CD14-positive monocyte (primary cell): ENCODE measurements at regions not wholly inside any gene's neighbourhood (a gene's known extent, or its start where the extent isn't known, plus 50 kb on each side); places are given as distances from the start of the nearest gene placed in this dataset.

ENCODE experiments used
- DNase-seq, 3 donors: peaks; one replicate each; pipeline ENCODE4 v3.0.0-alpha.2; 2011 to 2022
- H2AFZ ChIP-seq: 2 replicates; pipeline ENCODE4 v1.6.0; 2012; ENCODE audit warnings: mild to moderate bottlenecking, low read depth, low read length, inconsistent platforms; ENCODE audit not compliant: insufficient read depth, poor library complexity, severe bottlenecking
- H3K27ac ChIP-seq, 2 donors: 1 replicate in 1 of 2; 2 replicates in 1 of 2; pipeline ENCODE4 v1.5.1; 2012 to 2013; ENCODE audit warnings: low read length in 2 of 2, control low read depth in 1 of 2, inconsistent platforms in 1 of 2, low read depth in 1 of 2, mild to moderate bottlenecking in 1 of 2
- H3K27me3 ChIP-seq, 2 donors: one replicate each; pipeline versions ENCODE4 v1.6.0 to v1.6.1; 2011 to 2013; ENCODE audit warnings: low read length in 2 of 2; ENCODE audit not compliant: control insufficient read depth in 2 of 2, insufficient read depth in 2 of 2
- H3K36me3 ChIP-seq, 2 donors: replicated peaks in 1 of 2; 1 replicate in 1 of 2; 2 replicates in 1 of 2; pipeline versions ENCODE4 v1.5.1 to v1.6.1; 2012 to 2013; ENCODE audit warnings: low read length in 2 of 2, control low read depth in 1 of 2, inconsistent platforms in 1 of 2, mild to moderate bottlenecking in 1 of 2; ENCODE audit not compliant: insufficient read depth in 2 of 2, control insufficient read depth in 1 of 2
- H3K4me1 ChIP-seq, 2 donors: 1 replicate in 1 of 2; 2 replicates in 1 of 2; pipeline versions ENCODE4 v1.5.1 to v1.6.1; 2012 to 2013; ENCODE audit warnings: low read length in 2 of 2, control low read depth in 1 of 2, inconsistent platforms in 1 of 2, mild to moderate bottlenecking in 1 of 2, moderate library complexity in 1 of 2; ENCODE audit not compliant: insufficient read depth in 2 of 2, control insufficient read depth in 1 of 2
- H3K4me2 ChIP-seq: replicated peaks from 2 replicates; pipeline ENCODE3; 2012; ENCODE audit warnings: low read length, moderate library complexity, mild to moderate bottlenecking; ENCODE audit not compliant: poor library complexity, severe bottlenecking; ENCODE audit errors: extremely low read depth
- H3K4me3 ChIP-seq, 3 experiments: fragments of 200-600 bp in 1 of 3; sonication (generic) in 1 of 3; replicated peaks in 1 of 3; 1 replicate in 2 of 3; 2 replicates in 1 of 3; pipeline ENCODE4 v1.5.1; 2011 to 2013; ENCODE audit warnings: low read length in 3 of 3, mild to moderate bottlenecking in 3 of 3, control low read depth in 2 of 3, low read depth in 2 of 3, inconsistent platforms in 1 of 3, moderate library complexity in 1 of 3
- H3K79me2 ChIP-seq: 2 replicates; pipeline ENCODE4 v1.6.0; 2012; ENCODE audit warnings: mild to moderate bottlenecking, control low read depth, inconsistent platforms, low read length, moderate library complexity; ENCODE audit not compliant: insufficient read depth
- H3K9ac ChIP-seq: 2 replicates; pipeline ENCODE4 v1.6.0; 2017; ENCODE audit warnings: low read length, mild to moderate bottlenecking; ENCODE audit not compliant: insufficient read depth, poor library complexity, severe bottlenecking
- H3K9me3 ChIP-seq, 2 donors: replicated peaks in 1 of 2; 1 replicate in 1 of 2; 2 replicates in 1 of 2; pipeline versions ENCODE4 v1.5.1 to v1.6.1; 2012 to 2013; ENCODE audit warnings: low read length in 2 of 2, control low read depth in 1 of 2; ENCODE audit not compliant: control insufficient read depth in 1 of 2, insufficient read depth in 1 of 2
- H4K20me1 ChIP-seq: 2 replicates; pipeline ENCODE4 v1.6.0; 2012; ENCODE audit warnings: mild to moderate bottlenecking, low read length, control low read depth, moderate library complexity; ENCODE audit not compliant: insufficient read depth
- H3K27ac Mint-ChIP-seq, 7 donors: one replicate each; pipeline ENCODE4 v1.8.0; 2020; ENCODE audit warnings: mild to moderate bottlenecking in 7 of 7, mixed read lengths in 7 of 7, moderate library complexity in 6 of 7, inconsistent platforms in 2 of 7
- H3K27me3 Mint-ChIP-seq, 3 donors: one replicate each; pipeline ENCODE4 v1.8.0; 2021 to 2022; ENCODE audit warnings: low read depth in 3 of 3, mild to moderate bottlenecking in 3 of 3, mixed read lengths in 3 of 3, moderate library complexity in 3 of 3, inconsistent platforms in 1 of 3
- H3K36me3 Mint-ChIP-seq, 2 donors: one replicate each; pipeline ENCODE4 v1.8.0; 2020; ENCODE audit warnings: mixed read lengths in 2 of 2, inconsistent platforms in 1 of 2, mild to moderate bottlenecking in 1 of 2
- H3K4me1 Mint-ChIP-seq: one replicate; pipeline ENCODE4 v1.8.0; 2020; ENCODE audit warnings: mild to moderate bottlenecking, mixed read lengths
- H3K4me3 Mint-ChIP-seq, 2 donors: one replicate each; pipeline ENCODE4 v1.8.0; 2020; ENCODE audit warnings: mild to moderate bottlenecking in 2 of 2, mixed read lengths in 2 of 2, moderate library complexity in 1 of 2
- H3K9me3 Mint-ChIP-seq, 7 donors: one replicate each; pipeline ENCODE4 v1.8.0; 2020 to 2022; ENCODE audit warnings: mixed read lengths in 7 of 7, mild to moderate bottlenecking in 6 of 7, moderate library complexity in 6 of 7, inconsistent platforms in 2 of 7
- CTCF ChIP-seq: fragments of 200-600 bp; IDR thresholded peaks from one replicate; pipeline ENCODE4 v1.8.0; 2022; ENCODE audit warnings: antibody characterized with exemption, mild to moderate bottlenecking
- WGBS: methylation state at CpG from one replicate; pipeline ENCODE4 v1.1.5; 2013; ENCODE audit warnings: missing lambda C conversion rate; ENCODE audit not compliant: insufficient coverage; 5-methylcytosine and 5-hydroxymethylcytosine counted together
- intact Hi-C, 2 donors: fragments of 100-400 bp; cut with micrococcal nuclease; formaldehyde crosslinking; loops; one replicate each; pipeline versions ENCODE4 v1.15.0 to v1.15.1; 2023

DNA sequence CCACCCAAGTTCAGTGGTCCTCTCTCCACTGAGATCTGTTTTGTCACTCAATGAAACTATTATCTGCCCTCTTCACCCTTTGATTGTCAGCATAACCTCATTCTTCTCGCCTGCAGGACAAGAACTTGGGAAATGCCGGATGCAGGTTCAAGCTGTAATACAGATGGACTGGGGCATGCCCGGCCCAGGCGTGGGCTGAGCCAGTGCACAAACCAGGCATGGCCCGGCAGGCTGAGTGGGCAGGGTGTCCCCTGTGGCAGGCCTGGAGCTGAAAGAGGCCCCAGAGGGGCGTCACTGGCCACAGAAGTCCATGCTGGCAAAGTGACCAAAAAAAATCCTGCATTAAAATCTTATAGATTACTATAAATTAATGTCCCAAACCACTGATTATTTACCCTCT, 638.9 kb upstream of the EPHA6 start:
- H3K9me3 ChIP-seq, result peaks cover 5 to 12% of the 10 kb centered on the region in 2 donors
- intact Hi-C loops, result no loop called here
- H3K27me3 ChIP-seq, result no peaks in the 10 kb centered on the region
- no peak for TF ChIP-seq CTCF
- no peaks in the 10 kb centered on the region for H3K79me2 ChIP-seq
- Mint-ChIP-seq H3K9me3 (peaks cover 0 to 3% (median 1%) of the 10 kb centered on the region in 7 donors), H3K27me3 (peaks cover 0 to 3% (median 0%) of the 10 kb centered on the region in 3 donors), H3K4me3 (no peak overlapping the region), H3K4me1 (no peaks in the 10 kb centered on the region), H3K36me3 (no peaks in the 10 kb centered on the region), H3K27ac (no peak overlapping the region)
- no peak overlapping the region for H3K27ac ChIP-seq
- no peak overlapping the region for H3K4me2 ChIP-seq
- H3K4me3 ChIP-seq, result no peak overlapping the region
- no peak overlapping the region for H2AFZ ChIP-seq
- no peak overlapping the region for H3K9ac ChIP-seq
- no peaks in the 10 kb centered on the region for H4K20me1 ChIP-seq
- WGBS, result 97% methylated on average over 5 of the region's 6 CpGs
- H3K4me1 ChIP-seq, result no peaks in the 10 kb centered on the region
- H3K36me3 ChIP-seq, result no peaks in the 10 kb centered on the region
- DNase-seq, result no peak

DNA sequence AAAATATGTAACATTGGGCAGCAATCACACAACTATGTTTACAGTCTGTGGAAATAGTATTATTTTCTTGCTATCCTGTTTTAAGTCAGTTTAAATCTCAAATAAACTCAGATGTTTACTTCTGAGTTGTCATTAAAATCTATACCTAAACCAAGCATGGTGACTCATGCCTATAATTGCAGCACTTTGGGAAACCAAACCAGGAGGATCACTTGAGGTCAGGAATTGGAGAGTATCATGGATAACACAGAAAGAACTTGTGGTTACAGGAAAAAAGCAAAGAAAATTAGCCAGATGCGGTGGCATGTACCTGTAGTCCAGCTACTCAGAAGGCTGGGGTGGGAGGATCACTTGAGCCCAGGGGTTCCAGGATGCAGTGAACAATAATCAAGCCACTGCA, 631.6 kb upstream of the EPHA6 start:
- Mint-ChIP-seq H3K9me3 (peaks cover 0 to 3% (median 0%) of the 10 kb centered on the region in 7 donors), H3K36me3 (no peaks in the 10 kb centered on the region), H3K27me3 (no peaks in the 10 kb centered on the region), H3K27ac (no peak overlapping the region), H3K4me1 (no peaks in the 10 kb centered on the region), H3K4me3 (no peak overlapping the region)
- Histone ChIP-seq H4K20me1 (no peaks in the 10 kb centered on the region), H3K9ac (no peak overlapping the region), H3K9me3 (no peaks in the 10 kb centered on the region), H2AFZ (no peak overlapping the region), H3K79me2 (no peaks in the 10 kb centered on the region), H3K27ac (no peak overlapping the region), H3K4me3 (no peak overlapping the region), H3K4me2 (no peak overlapping the region), H3K27me3 (no peaks in the 10 kb centered on the region), H3K4me1 (no peaks in the 10 kb centered on the region), H3K36me3 (no peaks in the 10 kb centered on the region)
- no peak for DNase-seq
- WGBS, result 100% methylated on average over 1 of the region's 1 CpG
- intact Hi-C loops, result no loop called here
- TF ChIP-seq CTCF, result no peak
